Endothelial cell of umbilical vein (primary cell): ENCODE measurements at regions not wholly inside any gene's neighbourhood (a gene's known extent, or its start where the extent isn't known, plus 50 kb on each side); places are given as distances from the start of the nearest gene placed in this dataset.

Source experiments
- BruUV-seq: library from RNA; stranded (reverse); fragments of 400-500 nt; replicated peaks from 2 replicates; lab custom pipeline; 2021; lab: Mats Ljungman, UMichigan
- CTCF ChIA-PET: fragments of 300-600, 350-600 bp; sonication (Branson Sonifier 250); formaldehyde crosslinking; loops from one replicate; lab custom pipeline; 2021; ENCODE audit warnings: antibody characterized with exemption, inconsistent platforms; lab: Charles Lee
- POLR2A ChIA-PET: fragments of 300-600, 350-600 bp; sonication (Branson Sonifier 250); formaldehyde crosslinking; loops from one replicate; lab custom pipeline; 2021; ENCODE audit warnings: antibody characterized with exemption, inconsistent platforms; lab: Charles Lee
- DNase-seq: peaks from one replicate; pipeline ENCODE4 v3.0.0-alpha.2; 2011; ENCODE audit warnings: low read depth, low spot score
- FAIRE-seq: peaks from 2 replicates; lab custom pipeline; 2011; peaks lifted over from hg19 to GRCh38; lab: Jason Lieb, UNC
- H2AFZ ChIP-seq: 2 replicates; pipeline ENCODE4 v1.6.0; 2012; ENCODE audit warnings: low read depth, low read length, control low read depth, inconsistent platforms
- H3K27ac ChIP-seq: 2 replicates; pipeline ENCODE4 v1.5.1; 2011; ENCODE audit warnings: low read depth, mild to moderate bottlenecking, control low read depth, low read length, moderate library complexity; ENCODE audit not compliant: insufficient read depth
- H3K27me3 ChIP-seq, 2 experiments: 2 replicates each; pipeline versions ENCODE4 v1.6.0 to v1.6.1; 2011; ENCODE audit warnings: low read length in 2 of 2, mixed read lengths in 1 of 2; ENCODE audit not compliant: control insufficient read depth in 2 of 2, insufficient read depth in 2 of 2
- H3K36me3 ChIP-seq, 2 experiments: 2 replicates in 1 of 2; 3 replicates in 1 of 2; pipeline ENCODE4 v1.5.1; 2011; ENCODE audit warnings: low read length in 2 of 2, mild to moderate bottlenecking in 1 of 2, moderate library complexity in 1 of 2; ENCODE audit not compliant: control insufficient read depth in 2 of 2, insufficient read depth in 2 of 2; ENCODE audit errors: extremely low read depth in 1 of 2
- H3K4me1 ChIP-seq: 3 replicates; pipeline ENCODE4 v1.5.1; 2011; ENCODE audit warnings: mild to moderate bottlenecking, low read length; ENCODE audit not compliant: control insufficient read depth, insufficient read depth; ENCODE audit errors: extremely low read depth
- H3K4me2 ChIP-seq: 2 replicates; pipeline ENCODE4 v1.6.1; 2011; ENCODE audit warnings: low read length, control low read depth, mixed read lengths; ENCODE audit not compliant: insufficient read depth
- H3K4me3 ChIP-seq, 3 experiments: fragments of 200-600 bp in 1 of 3; sonication (generic), shearing (Covaris generic) in 1 of 3; replicated peaks in 1 of 3; 2 replicates each; pipeline ENCODE4 v1.5.1; 2011 to 2016; ENCODE audit warnings: control low read depth in 3 of 3, low read length in 3 of 3, mild to moderate bottlenecking in 2 of 3, inconsistent platforms in 1 of 3, low read depth in 1 of 3, moderate library complexity in 1 of 3; ENCODE audit not compliant: insufficient read depth in 1 of 3
- H3K79me2 ChIP-seq: 2 replicates; pipeline ENCODE4 v1.6.0; 2012; ENCODE audit warnings: low read length, inconsistent platforms; ENCODE audit not compliant: control insufficient read depth, insufficient read depth
- H3K9ac ChIP-seq: replicated peaks from 2 replicates; pipeline ENCODE3; 2011; ENCODE audit warnings: low read length, control low read depth; ENCODE audit not compliant: insufficient read depth; ENCODE audit errors: extremely low read depth
- H3K9me1 ChIP-seq: replicated peaks from 3 replicates; pipeline ENCODE4 v1.6.0; 2011; ENCODE audit warnings: mild to moderate bottlenecking, low read length; ENCODE audit not compliant: control insufficient read depth, insufficient read depth; ENCODE audit errors: extremely low read depth
- H3K9me3 ChIP-seq: replicated peaks from 2 replicates; pipeline ENCODE4 v1.5.1; 2012; ENCODE audit warnings: low read length, inconsistent platforms; ENCODE audit not compliant: control insufficient read depth, insufficient read depth
- H4K20me1 ChIP-seq: replicated peaks from 2 replicates; pipeline ENCODE3; 2011; ENCODE audit warnings: mild to moderate bottlenecking, low read length; ENCODE audit not compliant: control insufficient read depth, insufficient read depth; ENCODE audit errors: extremely low read depth
- EZH2 ChIP-seq: IDR thresholded peaks from 2 replicates; pipeline ENCODE4 v1.6.1; 2012; ENCODE audit warnings: borderline replicate concordance, low read depth, mild to moderate bottlenecking, moderate library complexity, low read length, inconsistent platforms; ENCODE audit not compliant: severe bottlenecking
- FOS ChIP-seq: IDR thresholded peaks from 2 replicates; pipeline ENCODE4 v1.6.1; 2011; ENCODE audit warnings: mild to moderate bottlenecking, low read length, moderate library complexity, borderline replicate concordance; ENCODE audit not compliant: insufficient read depth
- GATA2 ChIP-seq: IDR thresholded peaks from 2 replicates; pipeline ENCODE4 v1.7.0; 2011; ENCODE audit warnings: low read depth, mild to moderate bottlenecking, moderate library complexity, mixed read lengths, low read length; ENCODE audit not compliant: insufficient read length, insufficient read depth
- JUN ChIP-seq: IDR thresholded peaks from 2 replicates; pipeline ENCODE4 v1.6.1; 2011; ENCODE audit warnings: borderline replicate concordance, low read depth; ENCODE audit not compliant: insufficient read length, insufficient read depth
- MYC ChIP-seq: IDR thresholded peaks from one replicate; pipeline ENCODE4 v1.6.1; 2011; ENCODE audit warnings: mild to moderate bottlenecking, low read depth, low read length
- POLR2A ChIP-seq: IDR thresholded peaks from 2 replicates; pipeline ENCODE4 v1.6.1; 2012; ENCODE audit warnings: low read depth, mild to moderate bottlenecking, control low read depth, low read length
- POLR2AphosphoS5 ChIP-seq: IDR thresholded peaks from 2 replicates; pipeline ENCODE4 v1.6.1; 2012; ENCODE audit warnings: low read depth, mild to moderate bottlenecking, control low read depth, low read length, moderate library complexity; ENCODE audit not compliant: insufficient read depth
- dilution Hi-C: fragments of 300-500 bp; cut with MboI; formaldehyde crosslinking; loops from one replicate; pipeline ENCODE4 v1.15.0; 2019; ENCODE audit warnings: low sequenced_read_pairs; ENCODE audit not compliant: extremely low pct_ligation_motif_present
- intact Hi-C: fragments of 100-400 bp; cut with micrococcal nuclease; formaldehyde crosslinking; loops from one replicate; pipeline ENCODE4 v1.10.0; 2022
- TF ChIP-seq, protein P1 (sequence below), 2 donors: IDR thresholded peaks; 1 replicate in 1 of 2; 2 replicates in 1 of 2; pipeline ENCODE4 v1.5.1; 2011; ENCODE audit warnings: low read length in 2 of 2, mild to moderate bottlenecking in 2 of 2, moderate library complexity in 2 of 2, control low read depth in 1 of 2, inconsistent platforms in 1 of 2, low read depth in 1 of 2; ENCODE audit not compliant: insufficient read depth in 1 of 2; ENCODE audit errors: extremely low read depth in 1 of 2
- TF ChIP-seq, protein P2 (sequence below): IDR thresholded peaks from 2 replicates; pipeline ENCODE4 v1.6.1; 2011; ENCODE audit not compliant: insufficient read depth, insufficient read length

DNA sequence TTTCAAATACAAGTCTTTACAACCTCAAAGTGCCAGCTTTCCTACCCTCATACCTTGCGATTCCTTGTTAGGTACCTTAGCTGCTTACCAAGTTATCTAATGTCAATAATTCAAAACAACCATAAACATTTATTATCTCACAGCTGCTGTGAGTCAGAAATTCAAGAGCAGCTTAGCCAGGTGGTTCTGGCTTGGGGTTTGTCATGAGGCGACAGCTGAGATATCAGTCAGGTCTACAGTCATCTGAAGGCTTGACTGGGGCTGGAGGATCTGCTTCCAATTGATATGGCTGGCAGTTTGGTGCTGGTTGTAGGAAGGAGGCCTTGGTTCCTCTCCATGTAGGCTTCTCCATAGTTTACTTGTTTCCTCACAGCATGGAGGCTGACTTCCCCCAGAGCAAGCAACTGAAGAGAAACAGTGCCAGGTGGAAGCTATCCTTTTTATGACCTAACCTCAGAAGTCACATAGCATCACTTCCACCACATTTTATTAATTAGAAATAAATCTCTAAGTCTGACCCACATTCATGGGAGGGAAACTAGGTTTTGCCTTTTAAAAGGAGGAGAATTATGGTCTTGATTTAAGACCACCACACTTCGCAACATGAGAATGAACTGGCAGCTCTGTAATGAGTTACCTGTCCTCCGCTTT lies 103.3 kb upstream of the FGGY start:
- no peak overlapping the region for H3K4me3 ChIP-seq
- H3K4me1 ChIP-seq, result no peaks in the 10 kb centered on the region
- H3K9ac ChIP-seq, result no peak overlapping the region
- FAIRE-seq (no peak), DNase-seq (no peak)
- no peaks in the 10 kb centered on the region for H3K9me1 ChIP-seq
- H3K27ac ChIP-seq, result no peak overlapping the region
- dilution Hi-C loops (no loop called here), intact Hi-C loops (no loop called here)
- no peaks in the 10 kb centered on the region for H4K20me1 ChIP-seq
- no peaks in the 10 kb centered on the region for H3K79me2 ChIP-seq
- ChIA-PET CTCF (interaction anchor here (1.1 to 1.2 kb wide), 2 partner anchors 8 to 11 kb away, joined by 3 read pairs; no protein-coding TSS in a partner anchor), POLR2A (no interaction called here)
- H2AFZ ChIP-seq, result no peak overlapping the region
- H3K27me3 ChIP-seq, result no peaks in the 10 kb centered on the region
- no peaks in the 10 kb centered on the region for H3K9me3 ChIP-seq
- H3K36me3 ChIP-seq, result no peaks in the 10 kb centered on the region
- H3K4me2 ChIP-seq, result no peak overlapping the region
- no TSS peak for BruUV-seq
- TF ChIP-seq, protein P1, sequence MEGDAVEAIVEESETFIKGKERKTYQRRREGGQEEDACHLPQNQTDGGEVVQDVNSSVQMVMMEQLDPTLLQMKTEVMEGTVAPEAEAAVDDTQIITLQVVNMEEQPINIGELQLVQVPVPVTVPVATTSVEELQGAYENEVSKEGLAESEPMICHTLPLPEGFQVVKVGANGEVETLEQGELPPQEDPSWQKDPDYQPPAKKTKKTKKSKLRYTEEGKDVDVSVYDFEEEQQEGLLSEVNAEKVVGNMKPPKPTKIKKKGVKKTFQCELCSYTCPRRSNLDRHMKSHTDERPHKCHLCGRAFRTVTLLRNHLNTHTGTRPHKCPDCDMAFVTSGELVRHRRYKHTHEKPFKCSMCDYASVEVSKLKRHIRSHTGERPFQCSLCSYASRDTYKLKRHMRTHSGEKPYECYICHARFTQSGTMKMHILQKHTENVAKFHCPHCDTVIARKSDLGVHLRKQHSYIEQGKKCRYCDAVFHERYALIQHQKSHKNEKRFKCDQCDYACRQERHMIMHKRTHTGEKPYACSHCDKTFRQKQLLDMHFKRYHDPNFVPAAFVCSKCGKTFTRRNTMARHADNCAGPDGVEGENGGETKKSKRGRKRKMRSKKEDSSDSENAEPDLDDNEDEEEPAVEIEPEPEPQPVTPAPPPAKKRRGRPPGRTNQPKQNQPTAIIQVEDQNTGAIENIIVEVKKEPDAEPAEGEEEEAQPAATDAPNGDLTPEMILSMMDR (IDR thresholded peaks at IDR 0.05; ENCODE audit: extremely low read depth in 1 of 2, insufficient read depth in 1 of 2, low read depth in 1 of 2, low read length in 2 of 2), result no peak
- no peak for TF ChIP-seq POLR2AphosphoS5
- no peak for TF ChIP-seq MYC
- no peak for TF ChIP-seq JUN
- TF ChIP-seq EZH2, result no peak
- no peak for TF ChIP-seq FOS
- no peak for TF ChIP-seq GATA2
- TF ChIP-seq POLR2A, result no peak
- TF ChIP-seq, protein P2, sequence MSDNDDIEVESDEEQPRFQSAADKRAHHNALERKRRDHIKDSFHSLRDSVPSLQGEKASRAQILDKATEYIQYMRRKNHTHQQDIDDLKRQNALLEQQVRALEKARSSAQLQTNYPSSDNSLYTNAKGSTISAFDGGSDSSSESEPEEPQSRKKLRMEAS, result no peak
